HG03108 (cell line): ENCODE measurements at regions not wholly inside any gene's neighbourhood (a gene's known extent, or its start where the extent isn't known, plus 50 kb on each side); places are given as distances from the start of the nearest gene placed in this dataset.

Experiments
- ATAC-seq: cut with Tn5 transposase; IDR thresholded peaks from one replicate; pipeline ENCODE4 v1.9.1; 2021; ENCODE audit warnings: moderate library complexity; ENCODE audit not compliant: unreplicated experiment

DNA sequence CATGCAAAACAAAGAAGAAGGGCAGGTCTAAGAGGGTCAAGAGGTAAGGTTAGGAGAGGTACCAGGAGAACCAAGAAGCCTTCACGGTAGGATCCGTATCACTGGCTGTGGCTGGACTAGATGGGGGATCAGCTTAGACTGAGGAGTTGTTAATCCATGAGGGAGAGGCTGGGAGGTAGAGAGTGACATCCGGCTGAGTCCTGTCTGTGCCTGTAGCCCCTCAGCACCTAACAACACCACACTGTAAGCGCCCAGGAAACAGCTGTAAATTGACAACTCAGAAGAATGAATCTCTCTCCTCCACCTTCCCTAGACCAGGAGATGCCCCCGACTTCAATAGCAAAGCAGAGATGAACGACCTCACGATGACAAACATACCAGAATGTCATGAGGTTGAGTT lies 199.4 kb upstream of the RPL38 start:
- no peak for ATAC-seq

DNA sequence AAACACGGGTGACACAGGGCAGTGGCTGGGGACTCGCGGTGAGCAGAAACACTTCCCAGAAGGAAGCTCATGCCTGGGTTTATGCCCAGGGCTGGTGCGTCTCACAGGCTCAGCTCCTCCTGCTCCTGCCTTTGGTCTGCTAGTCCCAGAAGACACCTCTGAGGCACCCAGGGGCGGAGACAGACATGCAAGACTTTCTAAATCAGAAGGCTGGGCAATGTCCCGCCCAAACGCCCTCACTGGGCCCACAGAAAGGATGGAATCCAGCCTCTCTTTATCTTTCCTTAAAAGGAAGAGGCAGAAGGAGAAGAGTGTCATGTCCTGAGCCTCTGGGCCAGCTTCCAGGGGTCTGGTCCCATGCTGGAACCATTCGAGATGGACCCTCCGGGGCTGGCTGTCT lies 197.7 kb upstream of the RPL38 start:
- no peak for ATAC-seq

- no peak for ATAC-seq
Observed at GRCh38 chr17:74006371-74006770, 197.1 kb upstream of the RPL38 start.

DNA sequence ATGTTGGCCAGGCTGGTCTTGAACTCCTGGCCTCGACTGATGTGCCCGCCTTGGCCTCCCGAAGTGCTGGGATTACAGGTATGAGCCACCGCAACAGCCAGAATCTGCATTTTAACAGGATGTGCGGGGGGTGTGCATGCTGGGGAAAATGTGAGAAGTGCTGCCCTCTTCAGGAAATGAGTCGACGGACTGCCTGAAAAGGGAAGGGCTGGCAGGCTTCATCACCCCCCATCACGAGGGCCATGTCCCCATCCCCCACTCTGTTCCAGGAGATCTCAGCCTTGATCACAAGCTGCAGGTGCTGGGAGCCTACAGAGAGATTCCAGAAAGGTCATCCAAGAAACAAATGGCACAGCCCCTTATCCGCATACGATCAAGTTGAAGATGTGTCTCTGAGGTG lies 195.3 kb upstream of the RPL38 start:
- no peak for ATAC-seq

- ATAC-seq: no peak
Observed at GRCh38 chr17:74009056-74009625, 194.3 kb upstream of the RPL38 start.

DNA sequence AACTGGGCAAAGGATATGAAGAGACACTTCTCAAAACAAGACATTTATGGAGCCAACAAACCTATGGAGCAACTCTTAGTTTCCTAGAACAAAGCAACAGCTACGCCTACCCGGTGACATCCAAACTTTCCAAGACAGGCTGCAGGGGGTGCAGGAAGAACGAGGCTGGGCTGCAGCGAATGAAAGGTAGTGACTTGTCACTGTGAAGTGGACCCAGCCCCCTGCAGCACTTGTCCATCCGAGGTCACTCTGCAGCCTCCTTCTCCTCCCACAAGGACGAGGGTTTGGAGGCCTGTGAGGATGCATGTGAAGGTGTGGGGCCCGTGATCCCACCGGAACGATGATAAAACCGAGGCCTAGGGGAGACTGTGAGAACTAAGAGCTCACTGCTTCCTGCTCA lies 192.6 kb upstream of the RPL38 start:
- no peak for ATAC-seq

- no peak for ATAC-seq
Observed at GRCh38 chr17:74011966-74012365, 191.5 kb upstream of the RPL38 start.

- ATAC-seq: no peak
Observed at GRCh38 chr17:74012465-74012864, 191.0 kb upstream of the RPL38 start.

DNA sequence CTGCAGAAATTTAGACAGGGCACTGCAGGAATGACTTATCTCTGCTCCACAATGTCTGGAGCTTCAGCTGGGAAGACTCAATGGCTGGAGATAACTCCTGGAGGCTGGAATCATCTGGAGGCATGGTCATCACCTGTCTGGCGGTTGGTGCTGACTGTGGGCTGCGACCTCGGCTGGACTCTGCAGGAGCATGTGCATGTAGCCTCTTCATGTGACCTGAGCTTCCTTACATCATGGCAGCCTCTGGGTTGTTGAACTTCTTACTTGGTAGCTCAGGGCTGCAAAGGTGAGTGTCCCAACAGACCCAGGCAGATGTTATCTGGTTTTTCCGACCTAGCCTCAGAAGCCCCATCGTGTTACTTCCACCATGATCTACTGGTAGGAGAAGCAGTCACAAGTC lies 188.2 kb upstream of the RPL38 start:
- ATAC-seq: no peak

- no peak for ATAC-seq
Observed at GRCh38 chr17:74015990-74016389, 187.5 kb upstream of the RPL38 start.

DNA sequence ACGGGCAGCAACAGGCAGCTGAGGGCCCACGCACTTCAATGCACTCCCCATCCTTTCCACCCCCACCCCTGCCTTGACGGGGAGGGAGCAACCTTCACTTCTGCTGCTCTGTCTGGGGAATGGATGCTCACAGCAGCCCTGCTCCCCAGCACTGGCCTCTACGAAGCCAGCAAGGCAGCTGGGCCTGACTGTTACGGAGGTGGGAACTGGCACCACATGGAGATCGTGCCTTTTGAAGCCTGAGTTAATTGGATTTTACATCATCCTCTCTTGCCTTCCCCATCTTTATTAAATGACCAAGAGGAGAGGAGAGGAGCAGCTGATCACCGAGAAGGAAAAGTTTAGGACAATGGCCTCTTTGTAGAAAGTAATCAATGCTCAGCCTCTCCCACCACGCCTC lies 187.0 kb upstream of the RPL38 start:
- no peak for ATAC-seq

DNA sequence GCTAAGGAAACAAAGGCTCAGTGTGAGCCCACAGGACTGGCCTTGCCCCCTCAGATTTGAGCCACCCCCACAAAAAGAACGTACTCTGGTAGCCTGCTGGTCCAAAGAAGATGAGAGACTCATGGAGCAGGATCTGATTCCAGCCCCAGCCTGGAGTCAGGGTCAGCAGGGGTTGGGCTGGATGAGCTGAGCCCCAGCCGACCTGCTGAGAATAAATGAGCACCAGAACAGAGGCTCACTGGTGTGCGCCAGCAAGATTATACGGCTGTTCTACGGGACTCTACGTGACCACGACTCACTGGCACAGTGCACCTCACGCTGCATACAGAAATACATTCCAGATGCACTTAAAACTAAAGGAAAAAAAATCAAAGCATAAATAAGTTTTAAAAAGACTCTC lies 186.0 kb upstream of the RPL38 start:
- ATAC-seq: no peak

- no peak for ATAC-seq
Observed at GRCh38 chr17:74018115-74018514, 185.4 kb upstream of the RPL38 start.

DNA sequence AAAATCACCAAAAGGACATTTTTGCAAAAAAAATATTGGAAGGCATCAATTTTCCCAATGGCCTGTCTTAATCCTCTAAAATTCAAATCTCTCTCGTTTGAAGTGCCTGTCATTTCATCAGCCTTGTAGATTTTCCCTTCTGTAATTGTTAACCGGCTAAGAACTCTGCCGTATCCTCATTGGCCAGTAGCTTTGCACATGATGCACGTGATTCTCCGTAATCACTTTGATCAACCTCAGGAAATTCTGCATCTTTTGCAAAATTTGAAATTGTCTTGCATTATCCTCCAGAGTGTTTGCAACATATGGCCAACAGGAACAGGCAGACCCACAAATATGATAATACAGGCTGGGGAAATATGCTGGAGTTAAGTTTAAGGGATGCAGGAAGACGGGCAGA lies 184.2 kb upstream of the RPL38 start:
- no peak for ATAC-seq

DNA sequence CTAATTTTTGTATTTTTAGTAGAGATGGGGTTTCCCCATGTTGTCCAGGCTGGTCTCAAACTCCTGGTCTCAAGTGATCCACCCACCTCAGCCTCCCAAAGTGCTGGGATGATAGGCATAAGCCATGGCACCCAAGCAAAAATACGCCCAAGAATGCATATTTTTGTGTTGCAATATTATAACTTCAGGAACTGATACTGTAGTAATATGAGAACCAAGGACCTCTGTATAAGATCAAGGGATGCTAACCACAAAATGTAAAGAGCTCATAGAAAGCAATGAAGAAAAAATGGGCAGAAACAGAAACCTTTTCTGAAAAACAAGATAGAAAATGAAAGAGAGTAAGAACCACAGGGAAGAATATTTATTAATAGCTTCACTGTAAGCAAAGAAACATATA lies 183.6 kb upstream of the RPL38 start:
- ATAC-seq: no peak

DNA sequence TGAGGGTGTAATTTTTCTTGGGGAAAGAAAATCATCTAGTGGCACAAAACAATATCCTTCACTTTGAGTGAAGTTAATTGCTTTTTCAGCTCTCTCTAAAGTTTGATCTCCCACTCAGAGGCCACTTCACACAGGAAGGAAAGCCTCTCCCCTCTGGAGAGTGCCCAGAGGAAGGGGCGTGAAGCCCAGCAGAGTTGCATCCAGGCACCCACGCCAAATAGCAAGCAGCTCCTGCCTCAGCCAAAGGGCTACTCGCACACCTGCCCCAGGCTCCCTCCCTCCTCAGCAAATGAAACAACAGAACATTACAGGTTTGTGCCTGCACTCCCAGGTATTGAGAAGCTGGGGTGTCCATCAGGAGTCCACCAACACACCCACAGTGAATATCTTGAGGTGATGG lies 183.0 kb upstream of the RPL38 start:
- ATAC-seq: no peak

GRCh38 chr17:74024871-74025531 lies 178.5 kb upstream of the RPL38 start:
- no peak for ATAC-seq

DNA sequence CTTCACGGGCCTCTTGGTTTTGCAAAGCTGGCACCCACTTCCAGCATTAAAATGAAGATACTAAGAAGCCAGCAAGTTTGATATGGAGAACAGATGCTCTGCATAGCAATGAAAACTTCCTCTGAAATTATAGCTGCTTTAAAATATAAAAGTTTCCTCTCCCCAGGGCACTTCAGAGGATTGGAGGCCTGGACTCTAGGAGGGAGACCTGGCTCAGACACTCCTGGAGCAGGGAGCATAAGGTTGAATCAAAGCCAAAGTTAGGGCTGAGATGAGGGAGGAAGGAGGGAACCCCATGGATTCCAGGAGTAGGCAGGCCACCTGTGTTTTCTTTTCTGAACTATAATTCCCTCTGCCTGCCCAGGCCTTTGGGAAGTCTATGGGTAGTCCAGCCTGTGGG lies 176.0 kb upstream of the RPL38 start:
- no peak for ATAC-seq

DNA sequence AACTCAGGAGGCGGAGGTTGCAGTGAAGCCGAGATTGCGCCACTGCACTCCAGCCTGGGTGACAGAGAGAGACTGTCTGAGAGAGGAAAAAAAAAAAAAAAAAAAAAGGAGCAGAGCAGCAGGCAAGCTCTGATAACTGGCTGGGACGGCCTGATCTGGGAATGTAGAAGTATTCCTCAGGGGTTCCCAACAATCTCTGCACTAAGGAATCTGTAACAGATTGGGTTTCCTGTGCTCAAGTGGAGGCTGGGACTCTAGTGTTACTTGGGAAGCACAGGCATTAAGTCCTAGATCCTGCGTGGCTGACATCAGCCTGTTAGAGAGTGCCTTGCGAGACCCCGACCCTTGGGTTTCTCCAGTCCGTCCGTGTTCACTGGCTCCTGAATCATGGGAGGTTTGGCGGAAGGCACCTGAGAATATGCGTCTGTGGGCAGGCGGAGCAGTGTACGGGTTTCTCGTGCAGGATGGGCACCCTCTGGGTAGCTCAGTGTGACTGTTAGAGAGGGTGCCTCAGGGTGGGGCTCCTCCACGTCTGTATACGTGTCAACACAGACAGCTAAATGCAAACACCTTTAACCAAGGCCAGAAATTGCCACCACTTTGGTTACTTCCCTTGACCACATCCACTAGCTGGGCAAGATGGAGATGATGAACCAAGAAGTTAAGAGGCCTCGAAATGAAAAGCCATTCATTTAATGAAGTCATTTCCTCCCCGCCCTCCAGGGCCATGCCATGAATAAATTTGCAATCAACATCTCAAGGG lies 174.9 kb upstream of the RPL38 start:
- ATAC-seq: no peak

DNA sequence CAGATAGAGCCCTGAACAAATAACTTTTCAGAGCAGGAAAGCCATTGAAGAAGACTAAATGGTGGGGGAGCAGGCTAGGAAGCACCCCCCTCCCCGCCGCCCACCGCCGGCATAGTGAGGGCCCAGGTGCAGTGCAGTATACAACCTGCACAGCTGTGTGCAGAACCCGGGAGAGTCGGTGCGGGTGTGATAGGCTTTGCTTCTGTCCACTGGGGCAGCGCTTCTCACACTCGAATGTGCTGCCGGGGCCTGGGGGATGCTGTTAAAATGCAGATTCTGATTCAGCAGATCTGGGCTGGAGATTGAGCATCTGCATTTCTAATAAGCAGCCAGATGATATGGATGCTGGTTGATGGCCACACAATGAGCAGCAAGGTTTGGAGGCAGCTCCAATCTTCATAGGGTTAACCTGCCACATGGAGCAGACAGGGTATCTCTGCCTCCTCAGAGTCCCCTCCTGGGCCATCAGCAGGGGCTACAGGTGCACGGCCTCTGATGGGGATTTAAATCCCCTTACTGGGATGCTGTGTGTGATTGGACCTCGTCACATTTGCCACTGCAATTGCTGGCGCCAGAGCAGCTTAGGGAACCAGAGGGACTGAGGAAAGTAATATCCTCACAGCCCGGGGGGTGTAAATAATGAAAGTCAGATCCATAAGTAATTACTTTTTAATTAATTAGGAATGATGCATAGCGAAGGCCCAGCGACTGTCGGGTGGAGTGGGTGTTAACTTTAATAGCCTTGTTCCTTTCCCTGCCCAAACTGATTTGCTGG lies 172.0 kb upstream of the RPL38 start:
- ATAC-seq: no peak

- ATAC-seq: no peak
Observed at GRCh38 chr17:74032222-74032621, 171.3 kb upstream of the RPL38 start.

DNA sequence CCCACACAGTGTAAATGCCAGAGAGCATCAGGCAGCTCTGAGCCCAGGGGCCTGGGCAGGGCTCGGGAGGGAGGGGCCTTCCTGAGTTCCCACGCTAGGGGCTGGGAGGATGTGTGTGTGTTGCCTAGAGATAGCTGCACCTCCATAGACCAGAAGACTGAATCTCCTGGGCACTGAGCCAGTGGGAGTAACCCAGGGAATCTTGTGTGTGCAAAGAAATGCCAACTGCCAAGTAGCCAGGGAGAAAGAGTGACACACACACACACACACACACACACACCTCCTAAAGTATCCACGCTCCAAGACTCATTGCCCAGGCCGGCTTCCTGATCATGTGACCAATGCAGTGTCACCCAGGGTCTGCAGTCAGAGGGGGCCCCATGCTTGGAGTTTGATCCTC lies 166.2 kb upstream of the RPL38 start:
- no peak for ATAC-seq
